A673 (cell line): ENCODE measurements at regions not wholly inside any gene's neighbourhood (a gene's known extent, or its start where the extent isn't known, plus 50 kb on each side); places are given as distances from the start of the nearest gene placed in this dataset.

Experiments
- BruUV-seq: library from RNA; stranded (reverse); fragments of 400-500 nt; replicated peaks from 2 replicates; lab custom pipeline; 2021; lab: Mats Ljungman, UMichigan
- CTCF ChIA-PET: fragments of 300-600 bp; sonication (Branson Sonifier 250); formaldehyde crosslinking; loops from one replicate; lab custom pipeline; 2022; ENCODE audit warnings: antibody characterized with exemption; lab: Charles Lee
- POLR2A ChIA-PET: fragments of 300-600 bp; sonication (Branson Sonifier 250); formaldehyde crosslinking; loops from one replicate; lab custom pipeline; 2022; ENCODE audit warnings: antibody characterized with exemption; ENCODE audit not compliant: low non-redundant PET; lab: Charles Lee
- DNase-seq: peaks from one replicate; pipeline ENCODE4 v3.0.0-alpha.2; 2015; ENCODE audit warnings: low spot score
- H3K27ac ChIP-seq: fragments of 200-600 bp; sonication (generic); 2 replicates; pipeline ENCODE4 v1.5.1; 2016; ENCODE audit warnings: mixed run types, low read depth, mild to moderate bottlenecking, mixed read lengths, antibody characterized with exemption, low read length; ENCODE audit not compliant: poor library complexity, severe bottlenecking
- H3K27me3 ChIP-seq: fragments of 200-600 bp; sonication (generic); replicated peaks from 2 replicates; pipeline ENCODE4 v1.6.1; 2017; ENCODE audit warnings: mixed run types, low read depth, mild to moderate bottlenecking, mixed read lengths, antibody characterized with exemption, low read length; ENCODE audit not compliant: insufficient read depth, poor library complexity
- H3K36me3 ChIP-seq: fragments of 200-600 bp; sonication (generic); 2 replicates; pipeline ENCODE4 v1.6.1; 2016; ENCODE audit warnings: mixed run types, mild to moderate bottlenecking, mixed read lengths, antibody characterized with exemption, low read length; ENCODE audit not compliant: insufficient read depth, poor library complexity, severe bottlenecking
- H3K4me1 ChIP-seq: fragments of 200-600 bp; sonication (generic); 2 replicates; pipeline ENCODE4 v1.6.1; 2017; ENCODE audit warnings: mixed run types, mild to moderate bottlenecking, mixed read lengths, antibody characterized with exemption, low read length; ENCODE audit not compliant: insufficient read depth, poor library complexity, severe bottlenecking
- H3K4me3 ChIP-seq: fragments of 200-600 bp; sonication (generic); 2 replicates; pipeline ENCODE4 v1.5.1; 2016; ENCODE audit warnings: low read depth, mixed run types, mild to moderate bottlenecking, mixed read lengths, low read length; ENCODE audit not compliant: poor library complexity, severe bottlenecking
- H3K9me3 ChIP-seq: fragments of 200-600 bp; sonication (generic); 2 replicates; pipeline ENCODE4 v1.6.1; 2016; ENCODE audit warnings: mixed run types, low read depth, mild to moderate bottlenecking, mixed read lengths, antibody characterized with exemption, low read length; ENCODE audit not compliant: poor library complexity, severe bottlenecking
- EZH2 ChIP-seq: fragments of 200-600 bp; sonication (generic); IDR thresholded peaks from 2 replicates; pipeline ENCODE4 v1.6.1; 2017; ENCODE audit warnings: borderline replicate concordance, low read depth, mild to moderate bottlenecking, mixed read lengths, antibody characterized with exemption, low read length; ENCODE audit not compliant: poor library complexity, severe bottlenecking
- intact Hi-C: fragments of 100-400 bp; cut with micrococcal nuclease; formaldehyde crosslinking; loops from one replicate; pipeline ENCODE4 v1.10.0; 2022; ENCODE audit not compliant: unreplicated experiment
- TF ChIP-seq, protein P1 (sequence below): fragments of 300-800, 200-600 bp; sonication (generic); conservative IDR thresholded peaks from 2 replicates; pipeline ENCODE4 v1.5.1; 2017; ENCODE audit warnings: low read depth, mild to moderate bottlenecking, antibody characterized with exemption, low read length, moderate library complexity, mixed read lengths

DNA sequence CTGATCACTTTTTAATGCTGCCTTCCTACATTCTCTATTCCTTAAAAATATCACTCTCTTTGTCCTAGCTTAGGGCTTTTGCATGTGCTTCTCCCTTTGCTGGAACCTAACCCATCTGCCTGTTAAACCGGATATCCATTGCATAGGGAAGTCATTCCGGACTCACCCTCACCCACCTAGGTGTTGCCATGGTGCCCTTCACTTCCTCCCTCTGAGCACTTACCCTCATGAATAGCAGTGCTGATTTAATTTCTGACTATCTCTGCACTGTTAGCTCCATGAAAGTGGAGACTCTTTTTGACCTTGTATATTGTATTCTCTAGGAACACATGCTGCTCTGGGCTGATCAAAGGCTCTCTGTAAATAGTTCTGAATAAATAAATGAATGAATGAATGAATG lies 401.9 kb downstream of the PCDH20 start:
- Histone ChIP-seq H3K9me3 (no peaks in the 10 kb centered on the region), H3K27me3 (no peaks in the 10 kb centered on the region), H3K27ac (no peak overlapping the region), H3K36me3 (no peaks in the 10 kb centered on the region), H3K4me1 (no peaks in the 10 kb centered on the region), H3K4me3 (no peak overlapping the region)
- DNase-seq: no peak
- BruUV-seq: no TSS peak
- intact Hi-C loops: no loop called here
- CTCF ChIA-PET: no interaction called here
- no peak for TF ChIP-seq EZH2
- TF ChIP-seq, protein P1, sequence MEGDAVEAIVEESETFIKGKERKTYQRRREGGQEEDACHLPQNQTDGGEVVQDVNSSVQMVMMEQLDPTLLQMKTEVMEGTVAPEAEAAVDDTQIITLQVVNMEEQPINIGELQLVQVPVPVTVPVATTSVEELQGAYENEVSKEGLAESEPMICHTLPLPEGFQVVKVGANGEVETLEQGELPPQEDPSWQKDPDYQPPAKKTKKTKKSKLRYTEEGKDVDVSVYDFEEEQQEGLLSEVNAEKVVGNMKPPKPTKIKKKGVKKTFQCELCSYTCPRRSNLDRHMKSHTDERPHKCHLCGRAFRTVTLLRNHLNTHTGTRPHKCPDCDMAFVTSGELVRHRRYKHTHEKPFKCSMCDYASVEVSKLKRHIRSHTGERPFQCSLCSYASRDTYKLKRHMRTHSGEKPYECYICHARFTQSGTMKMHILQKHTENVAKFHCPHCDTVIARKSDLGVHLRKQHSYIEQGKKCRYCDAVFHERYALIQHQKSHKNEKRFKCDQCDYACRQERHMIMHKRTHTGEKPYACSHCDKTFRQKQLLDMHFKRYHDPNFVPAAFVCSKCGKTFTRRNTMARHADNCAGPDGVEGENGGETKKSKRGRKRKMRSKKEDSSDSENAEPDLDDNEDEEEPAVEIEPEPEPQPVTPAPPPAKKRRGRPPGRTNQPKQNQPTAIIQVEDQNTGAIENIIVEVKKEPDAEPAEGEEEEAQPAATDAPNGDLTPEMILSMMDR: no peak
- POLR2A ChIA-PET: no interaction called here

DNA sequence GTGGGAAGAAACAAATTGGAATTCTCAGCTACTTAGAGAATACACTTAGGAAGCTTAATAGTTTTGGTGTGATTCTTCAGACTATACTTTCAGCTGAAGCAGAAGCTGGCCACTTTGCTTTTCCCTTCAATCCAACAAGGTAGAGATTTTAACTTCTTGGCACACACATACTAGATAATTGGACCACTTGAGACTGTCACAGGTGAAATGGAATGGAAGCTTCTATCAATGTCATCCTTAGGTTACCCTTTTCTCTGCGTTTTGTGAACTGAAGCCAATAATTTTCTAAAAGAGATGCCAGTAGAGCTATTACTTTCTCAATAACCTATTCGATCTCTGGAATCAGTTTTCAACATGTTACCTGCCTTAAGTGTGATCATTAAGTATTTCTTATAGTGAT lies 405.3 kb downstream of the PCDH20 start:
- CTCF ChIA-PET: no interaction called here
- BruUV-seq: no TSS peak
- H3K27ac ChIP-seq: no peak overlapping the region

DNA sequence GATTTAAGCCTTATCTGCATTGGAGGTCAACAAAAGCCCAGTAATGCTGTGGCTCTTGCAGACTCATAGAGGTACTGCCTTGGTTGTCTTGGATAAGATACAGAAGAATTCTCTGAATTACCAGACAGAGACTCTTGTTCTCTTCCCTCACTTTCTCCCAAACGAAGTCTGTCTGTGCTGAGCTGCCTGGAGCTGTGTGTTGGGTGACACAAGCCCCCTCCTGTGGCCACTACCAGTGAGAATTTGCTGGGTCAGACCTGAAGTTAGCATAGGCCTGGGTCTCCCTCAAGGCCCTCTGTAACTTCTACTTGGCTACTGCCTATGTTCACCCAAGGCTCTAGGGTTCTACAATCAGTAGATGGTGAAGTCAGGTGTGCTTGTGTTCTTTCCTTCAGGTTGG lies 413.0 kb downstream of the PCDH20 start:
- DNase-seq: no peak
- POLR2A ChIA-PET: no interaction called here
- TF ChIP-seq, protein P1: no peak
- no peak for TF ChIP-seq EZH2
- CTCF ChIA-PET: no interaction called here
- H3K36me3 ChIP-seq: no peaks in the 10 kb centered on the region
- H3K4me3 ChIP-seq: no peak overlapping the region
- no peaks in the 10 kb centered on the region for H3K9me3 ChIP-seq
- no peaks in the 10 kb centered on the region for H3K27me3 ChIP-seq
- intact Hi-C loops: no loop called here
- BruUV-seq: no TSS peak
- no peak overlapping the region for H3K27ac ChIP-seq
- H3K4me1 ChIP-seq: no peaks in the 10 kb centered on the region

More for the DNA sequence above, 405.3 kb downstream of the PCDH20 start:
- H3K9me3 ChIP-seq: peaks cover 8% of the 10 kb centered on the region
- POLR2A ChIA-PET: interaction anchor here (0.6 kb wide), 1 partner anchor 9 kb away, joined by 3 read pairs; no protein-coding TSS in a partner anchor
- H3K36me3 ChIP-seq: no peaks in the 10 kb centered on the region
- no peaks in the 10 kb centered on the region for H3K4me1 ChIP-seq
- intact Hi-C loops: no loop called here
- H3K4me3 ChIP-seq: no peak overlapping the region
- DNase-seq: no peak
- TF ChIP-seq EZH2: no peak
- TF ChIP-seq, protein P1: no peak
- H3K27me3 ChIP-seq: no peaks in the 10 kb centered on the region
